ACHN (cell line): ENCODE measurements at regions not wholly inside any gene's neighbourhood (a gene's known extent, or its start where the extent isn't known, plus 50 kb on each side); places are given as distances from the start of the nearest gene placed in this dataset.
"Not testable (repeated sequence)": the region's sequence is repeated elsewhere in the genome, so short reads cannot be mapped to it uniquely, and the experiment has no call there.

Source experiments
- DNase-seq: peaks from one replicate; pipeline ENCODE4 v3.0.0-alpha.2; 2015
- in situ Hi-C: cut with HindIII; loops from 2 replicates; pipeline ENCODE4 v1.10.0; 2017; ENCODE audit warnings: low sequenced_read_pairs, low pct_ligation_motif_present, low pct_unique_long_range_greater_than_20kb

GRCh38 chr4:187619319-187619718 is 376.3 kb upstream of the ZFP42 start:
- DNase-seq, result no peak
- in situ Hi-C loops, result no loop called here

- no peak for DNase-seq
- in situ Hi-C loops, result no loop called here
These were observed 363.1 kb upstream of the ZFP42 start for GRCh38 chr4:187632260-187632995.

GRCh38 chr4:187633245-187633644 is 362.3 kb upstream of the ZFP42 start:
- in situ Hi-C loops, result no loop called here
- no peak for DNase-seq

- DNase-seq, result no peak
- in situ Hi-C loops, result no loop called here
These were observed 338.6 kb upstream of the ZFP42 start for GRCh38 chr4:187656959-187657358.

GRCh38 chr4:187663076-187663475 is 332.5 kb upstream of the ZFP42 start:
- in situ Hi-C loops, result no loop called here
- DNase-seq, result no peak

GRCh38 chr4:187664011-187664410 is 331.6 kb upstream of the ZFP42 start:
- no peak for DNase-seq
- in situ Hi-C loops, result no loop called here

- DNase-seq, result no peak
- in situ Hi-C loops, result no loop called here
These were observed 330.5 kb upstream of the ZFP42 start for GRCh38 chr4:187665086-187665485.

- DNase-seq, result no peak
- in situ Hi-C loops, result no loop called here
These were observed 329.5 kb upstream of the ZFP42 start for GRCh38 chr4:187666034-187666433.

- no peak for DNase-seq
- in situ Hi-C loops, result no loop called here
These were observed 328.7 kb upstream of the ZFP42 start for GRCh38 chr4:187666697-187667494.

GRCh38 chr4:187668526-187669082 is 327.0 kb upstream of the ZFP42 start:
- in situ Hi-C loops, result no loop called here
- DNase-seq, result no peak

- in situ Hi-C loops, DNase-seq: not testable (repeated sequence)
These were observed 324.1 kb upstream of the ZFP42 start for GRCh38 chr4:187671521-187671920.

GRCh38 chr4:187671958-187672357 is 323.6 kb upstream of the ZFP42 start:
- in situ Hi-C loops, DNase-seq: not testable (repeated sequence)

- in situ Hi-C loops, DNase-seq: not testable (repeated sequence)
These were observed 323.0 kb upstream of the ZFP42 start for GRCh38 chr4:187672526-187672925.

- DNase-seq, result no peak
- in situ Hi-C loops, result no loop called here
These were observed 316.1 kb upstream of the ZFP42 start for GRCh38 chr4:187679450-187679849.

- in situ Hi-C loops, result no loop called here
- peak; percentile 1 for DNase-seq
These were observed 310.3 kb upstream of the ZFP42 start for GRCh38 chr4:187685247-187685646.

GRCh38 chr4:187687697-187688096 is 307.9 kb upstream of the ZFP42 start:
- no peak for DNase-seq
- in situ Hi-C loops, result no loop called here

GRCh38 chr4:187692626-187693025 is 302.9 kb upstream of the ZFP42 start:
- DNase-seq, result no peak
- in situ Hi-C loops, result no loop called here

- DNase-seq, in situ Hi-C loops: not testable (repeated sequence)
These were observed 300.0 kb upstream of the ZFP42 start for GRCh38 chr4:187695531-187695930.

GRCh38 chr4:187711586-187711985 is 284.0 kb upstream of the ZFP42 start:
- in situ Hi-C loops, result no loop called here
- no peak for DNase-seq

- in situ Hi-C loops, result no loop called here
- no peak for DNase-seq
These were observed 280.6 kb upstream of the ZFP42 start for GRCh38 chr4:187714957-187715356.
